ENCODE measurements at regions not wholly inside any gene's neighbourhood (a gene's known extent, or its start where the extent isn't known, plus 50 kb on each side); places are given as distances from the start of the nearest gene placed in this dataset.

DNA sequence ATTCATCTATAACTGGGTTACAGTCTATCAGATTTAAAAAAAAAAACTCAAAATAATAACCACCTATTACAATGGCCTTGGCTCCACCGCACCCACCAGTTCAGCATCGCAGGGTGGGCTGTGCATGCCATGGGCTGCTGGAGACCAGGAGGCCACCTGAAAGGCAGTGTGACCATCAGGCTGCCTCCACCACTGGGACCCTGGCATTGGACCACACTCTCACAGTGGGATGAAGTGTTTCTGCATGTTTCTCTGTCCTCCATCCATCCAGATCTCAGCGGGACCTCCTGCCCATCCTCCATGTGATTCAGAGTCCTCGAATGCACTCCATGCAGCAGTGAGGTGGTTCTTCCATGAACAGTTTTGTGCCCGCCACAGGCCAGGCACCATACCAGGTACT lies 206.1 kb upstream of the CST7 start:
- TF ChIP-seq, protein P1, sequence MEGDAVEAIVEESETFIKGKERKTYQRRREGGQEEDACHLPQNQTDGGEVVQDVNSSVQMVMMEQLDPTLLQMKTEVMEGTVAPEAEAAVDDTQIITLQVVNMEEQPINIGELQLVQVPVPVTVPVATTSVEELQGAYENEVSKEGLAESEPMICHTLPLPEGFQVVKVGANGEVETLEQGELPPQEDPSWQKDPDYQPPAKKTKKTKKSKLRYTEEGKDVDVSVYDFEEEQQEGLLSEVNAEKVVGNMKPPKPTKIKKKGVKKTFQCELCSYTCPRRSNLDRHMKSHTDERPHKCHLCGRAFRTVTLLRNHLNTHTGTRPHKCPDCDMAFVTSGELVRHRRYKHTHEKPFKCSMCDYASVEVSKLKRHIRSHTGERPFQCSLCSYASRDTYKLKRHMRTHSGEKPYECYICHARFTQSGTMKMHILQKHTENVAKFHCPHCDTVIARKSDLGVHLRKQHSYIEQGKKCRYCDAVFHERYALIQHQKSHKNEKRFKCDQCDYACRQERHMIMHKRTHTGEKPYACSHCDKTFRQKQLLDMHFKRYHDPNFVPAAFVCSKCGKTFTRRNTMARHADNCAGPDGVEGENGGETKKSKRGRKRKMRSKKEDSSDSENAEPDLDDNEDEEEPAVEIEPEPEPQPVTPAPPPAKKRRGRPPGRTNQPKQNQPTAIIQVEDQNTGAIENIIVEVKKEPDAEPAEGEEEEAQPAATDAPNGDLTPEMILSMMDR (IDR thresholded peaks at IDR 0.05; ENCODE audit: low read length) = no peak
- no peak for TF ChIP-seq EZH2 (optimal IDR thresholded peaks at IDR 0.05; ENCODE audit: low read depth, low read length)
